ENCODE measurements at regions not wholly inside any gene's neighbourhood (a gene's known extent, or its start where the extent isn't known, plus 50 kb on each side); places are given as distances from the start of the nearest gene placed in this dataset.

- peaks cover 0 to 6% (median 0%) of the 10 kb centered on the region in 4 donors for H3K27me3 ChIP-seq (ENCODE audit: control insufficient read depth in 4 of 4, insufficient read depth in 4 of 4, low read length in 3 of 4)
- TF ChIP-seq EGR1 (IDR thresholded peaks at IDR 0.05; ENCODE audit: low read depth in 2 of 2) (no peak), HNF4A (conservative IDR thresholded peaks at IDR 0.05) (no peak), YY1 (IDR thresholded peaks at IDR 0.05) (no peak), NR2F2 (IDR thresholded peaks at IDR 0.05) (no peak), FOXA1 (IDR thresholded peaks at IDR 0.05) (no peak), RXRA (IDR thresholded peaks at IDR 0.05) (no peak), HNF4G (IDR thresholded peaks at IDR 0.05) (no peak), REST (IDR thresholded peaks at IDR 0.05) (no peak), SP1 (IDR thresholded peaks at IDR 0.05) (no peak), FOXA2 (IDR thresholded peaks at IDR 0.05) (no peak), ZBTB33 (IDR thresholded peaks at IDR 0.05) (no peak), TAF1 (conservative IDR thresholded peaks at IDR 0.05) (no peak), ATF3 (IDR thresholded peaks at IDR 0.05) (no peak), RAD21 (IDR thresholded peaks at IDR 0.05) (no peak), GABPA (IDR thresholded peaks at IDR 0.05 in 1 of 2, conservative IDR thresholded peaks at IDR 0.05 in 1 of 2) (no peak), JUND (IDR thresholded peaks at IDR 0.05) (no peak)
- DNase-seq (ENCODE audit: low spot score): no peak
- 76% methylated on average over 2 of the region's 2 CpGs for WGBS
- no peak overlapping the region for H3K9ac ChIP-seq (ENCODE audit: low read depth in 1 of 2, low read length in 2 of 2)
- no peaks in the 10 kb centered on the region for H3K36me3 ChIP-seq (ENCODE audit: control insufficient read depth in 4 of 4, insufficient read depth in 3 of 4, low read depth in 1 of 4, low read length in 3 of 4)
- H3K4me3 ChIP-seq (ENCODE audit: low read depth in 1 of 3, low read length in 3 of 3): no peak overlapping the region
- H3K27ac ChIP-seq (ENCODE audit: low read depth in 1 of 2, low read length in 2 of 2): no peak overlapping the region
- no peaks in the 10 kb centered on the region for H3K9me3 ChIP-seq (ENCODE audit: control insufficient read depth in 4 of 4, low read length in 3 of 4)
- H3K4me1 ChIP-seq (ENCODE audit: control insufficient read depth in 4 of 4, insufficient read depth in 4 of 4, low read length in 3 of 4): no peaks in the 10 kb centered on the region
Measured at GRCh38 chr2:176748662-176749061, 463.9 kb upstream of the HNRNPA3 start.

- 70% methylated on average over 6 of the region's 6 CpGs for WGBS
- no peak for DNase-seq (ENCODE audit: low spot score)
- TF ChIP-seq EGR1 (IDR thresholded peaks at IDR 0.05; ENCODE audit: low read depth in 2 of 2) (no peak), HNF4A (conservative IDR thresholded peaks at IDR 0.05) (no peak), JUND (IDR thresholded peaks at IDR 0.05) (no peak), MAX (IDR thresholded peaks at IDR 0.05) (no peak), ZBTB33 (IDR thresholded peaks at IDR 0.05) (no peak), CTCF (IDR thresholded peaks at IDR 0.05; ENCODE audit: low read depth, low read length, missing input control) (no peak), YY1 (IDR thresholded peaks at IDR 0.05) (no peak), GABPA (IDR thresholded peaks at IDR 0.05 in 1 of 2, conservative IDR thresholded peaks at IDR 0.05 in 1 of 2) (no peak), HNF4G (IDR thresholded peaks at IDR 0.05) (no peak), RAD21 (IDR thresholded peaks at IDR 0.05) (no peak), SP1 (IDR thresholded peaks at IDR 0.05) (no peak), NR2F2 (IDR thresholded peaks at IDR 0.05) (no peak), ATF3 (IDR thresholded peaks at IDR 0.05) (no peak), TAF1 (conservative IDR thresholded peaks at IDR 0.05) (no peak), FOXA1 (IDR thresholded peaks at IDR 0.05) (no peak), FOXA2 (IDR thresholded peaks at IDR 0.05) (no peak)
Measured at GRCh38 chr2:176751314-176752227, 461.0 kb upstream of the HNRNPA3 start.

More at GRCh38 chr2:176751314-176752227, 461.0 kb upstream of the HNRNPA3 start:
- H3K9me3 ChIP-seq (ENCODE audit: control insufficient read depth in 4 of 4, low read length in 3 of 4): no peaks in the 10 kb centered on the region
- no peak overlapping the region for H3K27ac ChIP-seq (ENCODE audit: low read depth in 1 of 2, low read length in 2 of 2)
- H3K4me3 ChIP-seq (ENCODE audit: low read depth in 1 of 3, low read length in 3 of 3): no peak overlapping the region
- H3K27me3 ChIP-seq (ENCODE audit: control insufficient read depth in 4 of 4, insufficient read depth in 4 of 4, low read length in 3 of 4): no peaks in the 10 kb centered on the region
- no peaks in the 10 kb centered on the region for H3K4me1 ChIP-seq (ENCODE audit: control insufficient read depth in 4 of 4, insufficient read depth in 4 of 4, low read length in 3 of 4)
- H3K9ac ChIP-seq (ENCODE audit: low read depth in 1 of 2, low read length in 2 of 2): no peak overlapping the region
- no peaks in the 10 kb centered on the region for H3K36me3 ChIP-seq (ENCODE audit: control insufficient read depth in 4 of 4, insufficient read depth in 3 of 4, low read depth in 1 of 4, low read length in 3 of 4)
